HepG2 (cell line): ENCODE measurements at regions not wholly inside any gene's neighbourhood (a gene's known extent, or its start where the extent isn't known, plus 50 kb on each side); places are given as distances from the start of the nearest gene placed in this dataset.

ENCODE experiments used
- ATAC-seq: fragments of 200-7000 bp; cut with Tn5 transposase; 3 replicates; pipeline ENCODE4 v1.9.1; 2020; ENCODE audit warnings: mild to moderate bottlenecking, moderate library complexity
- BruUV-seq: library from RNA; stranded (reverse); fragments of 400-500 nt; replicated peaks from 2 replicates; lab custom pipeline; 2021; lab: Mats Ljungman, UMichigan
- CTCF ChIA-PET: fragments of 300-600 bp; formaldehyde crosslinking; extraction: SDS; loops from one replicate; lab custom pipeline; 2021; ENCODE audit warnings: low total read pairs, inconsistent platforms, low intra/inter-chr PET ratio; lab: Yijun Ruan, JAX
- POLR2A ChIA-PET: fragments of 350-600 bp; sonication (Branson Sonifier 250); formaldehyde crosslinking; loops from one replicate; lab custom pipeline; 2020; ENCODE audit warnings: antibody characterized with exemption, inconsistent platforms; lab: Yijun Ruan, JAX
- DNase-seq: peaks from one replicate; pipeline ENCODE4 v3.0.0-alpha.2; 2015; ENCODE audit warnings: low spot score
- FAIRE-seq: peaks from 3 replicates; lab custom pipeline; 2011; peaks lifted over from hg19 to GRCh38; lab: Jason Lieb, UNC
- H2AFZ ChIP-seq: one replicate; pipeline ENCODE4 v1.6.1; 2011; ENCODE audit warnings: low read length, inconsistent platforms
- H3K27ac ChIP-seq: fragments of 300-600 bp; 3 replicates; pipeline ENCODE4 v1.8.0; 2011; ENCODE audit warnings: mixed run types, mild to moderate bottlenecking, mixed read lengths, low read length, inconsistent platforms; ENCODE audit not compliant: insufficient read depth; ENCODE audit errors: extremely low read length
- H3K27me3 ChIP-seq, 2 experiments: fragments of 200-600 bp in 1 of 2; 2 replicates in 1 of 2; 3 replicates in 1 of 2; pipeline versions ENCODE4 v1.6.0 to v1.8.0; 2011; ENCODE audit warnings: low read length in 2 of 2, mild to moderate bottlenecking in 2 of 2, moderate library complexity in 2 of 2, inconsistent platforms in 1 of 2; ENCODE audit not compliant: insufficient read depth in 2 of 2, control insufficient read depth in 1 of 2
- H3K36me3 ChIP-seq, 2 experiments: fragments of 200-600 bp in 1 of 2; replicated peaks in 1 of 2; 2 replicates in 1 of 2; 3 replicates in 1 of 2; pipeline versions ENCODE4 v1.5.1 to v1.8.0; 2011; ENCODE audit warnings: low read length in 2 of 2, inconsistent platforms in 1 of 2; ENCODE audit not compliant: insufficient read depth in 2 of 2, control insufficient read depth in 1 of 2
- H3K4me1 ChIP-seq: 2 replicates; pipeline ENCODE4 v1.5.1; 2012; ENCODE audit warnings: low read length, inconsistent platforms; ENCODE audit not compliant: insufficient read depth
- H3K4me2 ChIP-seq: 2 replicates; pipeline ENCODE4 v1.6.0; 2011; ENCODE audit warnings: low read depth, low read length, inconsistent platforms
- H3K4me3 ChIP-seq, 3 experiments: fragments of 200-600 bp in 1 of 3; sonication (generic), shearing (Covaris generic) in 1 of 3; replicated peaks in 1 of 3; 2 replicates each; pipeline ENCODE4 v1.5.1; 2011 to 2016; ENCODE audit warnings: low read length in 3 of 3, inconsistent platforms in 2 of 3, low read depth in 2 of 3, mild to moderate bottlenecking in 2 of 3, control low read depth in 1 of 3, mixed read lengths in 1 of 3; ENCODE audit not compliant: insufficient read depth in 1 of 3
- H3K79me2 ChIP-seq: one replicate; pipeline ENCODE4 v1.6.1; 2011; ENCODE audit warnings: low read length, inconsistent platforms; ENCODE audit not compliant: insufficient read depth
- H3K9ac ChIP-seq: 2 replicates; pipeline ENCODE4 v1.6.0; 2011; ENCODE audit warnings: mild to moderate bottlenecking, low read depth, low read length, inconsistent platforms; ENCODE audit not compliant: insufficient read depth
- H3K9me3 ChIP-seq: 2 replicates; pipeline ENCODE4 v1.5.1; 2012; ENCODE audit warnings: mild to moderate bottlenecking, low read length
- H4K20me1 ChIP-seq: 2 replicates; pipeline ENCODE4 v1.6.0; 2011; ENCODE audit warnings: inconsistent platforms, mild to moderate bottlenecking, low read length, moderate library complexity; ENCODE audit not compliant: insufficient read depth
- CBX1 ChIP-seq: IDR thresholded peaks from one replicate; pipeline ENCODE4 v1.6.1; 2016; ENCODE audit warnings: antibody characterized with exemption, low read depth
- CBX5 ChIP-seq: sonication (generic); formaldehyde crosslinking; IDR thresholded peaks from 2 replicates; pipeline ENCODE4 v1.4.0; 2020; ENCODE audit warnings: missing genetic modification reagents, borderline replicate concordance
- CHD4 ChIP-seq: fragments of 200-600 bp; sonication (generic); IDR thresholded peaks from 2 replicates; pipeline ENCODE4 v1.7.0; 2017; ENCODE audit warnings: mild to moderate bottlenecking, low read length, borderline replicate concordance
- DZIP1 ChIP-seq: sonication (generic); formaldehyde crosslinking; IDR thresholded peaks from 2 replicates; pipeline ENCODE4 v1.5.0; 2020; ENCODE audit warnings: mild to moderate bottlenecking, missing genetic modification reagents
- FOXM1 ChIP-seq: sonication (generic); formaldehyde crosslinking; IDR thresholded peaks from 2 replicates; pipeline ENCODE4 v1.5.0; 2020; ENCODE audit warnings: missing genetic modification reagents
- GLMP ChIP-seq: sonication (generic); formaldehyde crosslinking; IDR thresholded peaks from 2 replicates; pipeline ENCODE4 v1.9.0; 2021; ENCODE audit warnings: missing genetic modification reagents, mild to moderate bottlenecking, borderline replicate concordance
- GMEB1 ChIP-seq: sonication (generic); formaldehyde crosslinking; IDR thresholded peaks from 2 replicates; pipeline ENCODE4 v1.5.1; 2020; ENCODE audit warnings: missing genetic modification reagents, mild to moderate bottlenecking, borderline replicate concordance
- HIC2 ChIP-seq: sonication (generic); formaldehyde crosslinking; IDR thresholded peaks from 2 replicates; pipeline ENCODE4 v1.9.0; 2022; ENCODE audit warnings: low read depth, missing genetic modification reagents
- HOXA9 ChIP-seq: sonication (generic); formaldehyde crosslinking; IDR thresholded peaks from 2 replicates; pipeline ENCODE4 v1.8.1; 2022; ENCODE audit warnings: missing genetic modification reagents, mild to moderate bottlenecking, moderate library complexity, borderline replicate concordance
- KLF12 ChIP-seq: sonication (generic); formaldehyde crosslinking; IDR thresholded peaks from 2 replicates; pipeline ENCODE4 v1.4.0; 2020; ENCODE audit warnings: missing genetic modification reagents, borderline replicate concordance
- NCOA2 ChIP-seq: sonication (generic); formaldehyde crosslinking; IDR thresholded peaks from 2 replicates; pipeline ENCODE4 v1.8.0; 2022; ENCODE audit warnings: inconsistent platforms
- PTBP1 ChIP-seq: fragments of 200-400 bp; formaldehyde crosslinking; IDR thresholded peaks from 2 replicates; pipeline ENCODE4 v1.6.1; 2018; ENCODE audit warnings: low read length, low read depth; ENCODE audit not compliant: poor library complexity, severe bottlenecking
- REL ChIP-seq: sonication (generic); formaldehyde crosslinking; conservative IDR thresholded peaks from 2 replicates; pipeline ENCODE4 v1.8.0; 2022; ENCODE audit warnings: mild to moderate bottlenecking, missing genetic modification reagents, moderate library complexity
- SUZ12 ChIP-seq: fragments of 150-350 bp; IDR thresholded peaks from 2 replicates; pipeline ENCODE4 v1.6.1; 2014; ENCODE audit warnings: low read depth, low read length
- ZNF354B ChIP-seq: sonication (generic); formaldehyde crosslinking; IDR thresholded peaks from 2 replicates; pipeline ENCODE4 v1.8.0; 2022; ENCODE audit warnings: mild to moderate bottlenecking, missing genetic modification reagents
- ZNF580 ChIP-seq: IDR thresholded peaks from 2 replicates; pipeline ENCODE4 v1.6.1; 2016; ENCODE audit warnings: low read depth, borderline replicate concordance
- WGBS: methylation state at CpG from one replicate; pipeline ENCODE4 v1.1.6; 2017; ENCODE audit warnings: low lambda C conversion rate; 5-methylcytosine and 5-hydroxymethylcytosine counted together
- in situ Hi-C: cut with HindIII; loops from 2 replicates; pipeline ENCODE4 v1.10.0; 2017; ENCODE audit warnings: low pct_unique_long_range_greater_than_20kb; ENCODE audit not compliant: extremely low pct_ligation_motif_present
- intact Hi-C: fragments of 100-400 bp; cut with micrococcal nuclease; formaldehyde crosslinking; loops from one replicate; pipeline ENCODE4 v1.10.0; 2022; ENCODE audit not compliant: unreplicated experiment

GRCh38 chr5:39794513-39795210, 369.9 kb upstream of the DAB2 start:
- Histone ChIP-seq H3K9me3 (no peaks in the 10 kb centered on the region), H3K4me3 (no peak overlapping the region), H3K79me2 (no peaks in the 10 kb centered on the region), H2AFZ (no peak overlapping the region), H3K27ac (no peak overlapping the region), H3K4me1 (no peaks in the 10 kb centered on the region), H3K9ac (no peak overlapping the region), H4K20me1 (no peaks in the 10 kb centered on the region), H3K36me3 (no peaks in the 10 kb centered on the region), H3K4me2 (no peak overlapping the region), H3K27me3 (no peaks in the 10 kb centered on the region)
- WGBS: 4% methylated on average over 5 of the region's 5 CpGs
- POLR2A ChIA-PET: no interaction called here
- no peak for DNase-seq
- no TSS peak for BruUV-seq
- intact Hi-C loops (no loop called here), in situ Hi-C loops (no loop called here)
- no peak for FAIRE-seq
- ATAC-seq: no peak
- CTCF ChIA-PET: no interaction called here
- TF ChIP-seq ZNF354B (CRISPR knock-in tag) (no peak), CBX1 (no peak), REL (no peak), GMEB1 (CRISPR knock-in tag) (no peak), CBX5 (CRISPR knock-in tag) (no peak), FOXM1 (CRISPR knock-in tag) (no peak), CHD4 (no peak), NCOA2 (CRISPR knock-in tag) (no peak), ZNF580 (CRISPR knock-in tag) (no peak), HIC2 (CRISPR knock-in tag) (no peak), KLF12 (CRISPR knock-in tag) (no peak), SUZ12 (no peak), HOXA9 (CRISPR knock-in tag) (no peak), DZIP1 (CRISPR knock-in tag) (no peak), GLMP (CRISPR knock-in tag) (no peak), PTBP1 (no peak)
